ENCODE measurements at regions not wholly inside any gene's neighbourhood (a gene's known extent, or its start where the extent isn't known, plus 50 kb on each side); places are given as distances from the start of the nearest gene placed in this dataset.
"Not testable (repeated sequence)": the region's sequence is repeated elsewhere in the genome, so short reads cannot be mapped to it uniquely, and the experiment has no call there.

GRCh38 chr7:15848901-15849300, 162.4 kb upstream of the MEOX2 start:
- DNase-seq, result no peak

- no peak for DNase-seq
These were observed 161.9 kb upstream of the MEOX2 start for GRCh38 chr7:15848362-15848761.

DNA sequence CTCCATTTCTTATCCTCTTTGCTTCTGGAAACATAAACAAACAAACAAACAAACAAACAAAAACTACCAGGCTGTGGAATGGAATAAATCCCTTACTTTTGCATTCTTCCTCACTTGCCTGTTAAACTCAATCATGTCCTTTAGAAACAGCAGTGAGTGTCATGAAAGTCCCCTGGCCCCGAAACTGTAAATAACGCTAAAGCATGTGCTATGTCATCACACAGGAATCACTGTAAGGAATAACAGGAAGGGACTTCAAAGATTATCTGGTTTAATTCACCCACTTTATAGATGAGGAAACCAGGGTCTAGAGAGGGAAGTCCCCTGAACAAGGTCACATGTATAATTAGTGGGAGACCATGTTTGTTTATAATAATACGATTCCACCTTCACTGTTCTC, 159.4 kb upstream of the MEOX2 start:
- no peak for DNase-seq

DNA sequence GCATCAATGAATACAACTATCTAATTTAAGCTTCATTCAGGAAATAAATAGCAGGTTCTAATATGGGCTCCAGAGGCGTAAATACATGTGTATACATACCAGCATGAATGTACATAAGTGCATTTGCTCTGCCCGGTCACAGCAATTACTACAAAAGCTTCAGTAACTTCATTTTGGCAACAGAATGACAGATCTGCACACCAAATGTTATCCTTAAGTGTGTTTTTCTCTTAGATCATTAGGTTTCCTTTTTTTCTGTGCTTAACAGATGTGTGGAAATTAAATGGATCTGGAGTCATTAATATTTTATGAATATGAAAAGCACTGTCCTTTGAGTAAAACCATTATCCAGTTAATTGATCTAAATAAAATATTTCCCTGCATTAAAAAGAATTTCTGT, 159.0 kb upstream of the MEOX2 start:
- DNase-seq, result no peak

GRCh38 chr7:15839416-15840100, 153.1 kb upstream of the MEOX2 start:
- DNase-seq, result no peak

GRCh38 chr7:15838265-15838664, 151.8 kb upstream of the MEOX2 start:
- DNase-seq, result no peak

- DNase-seq, result no peak
These were observed 150.9 kb upstream of the MEOX2 start for GRCh38 chr7:15837306-15837950.

DNA sequence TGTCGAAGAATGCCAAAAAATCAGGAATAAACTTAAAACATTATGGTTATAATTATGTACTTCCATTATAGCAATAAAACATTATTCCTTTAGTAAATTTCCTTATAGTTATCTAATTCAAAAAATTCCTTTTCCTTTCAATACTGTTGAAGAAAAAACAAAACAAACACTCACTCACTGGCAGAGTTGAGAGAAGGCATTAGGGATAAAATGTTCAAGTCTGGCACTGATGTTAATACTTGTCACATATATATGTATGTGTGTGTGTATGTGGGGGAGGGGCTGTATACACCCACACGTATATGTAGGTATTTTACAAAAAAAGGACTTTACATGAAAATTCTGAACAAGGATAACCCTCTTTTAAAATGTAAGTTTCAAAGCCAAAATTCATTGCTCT, 150.2 kb upstream of the MEOX2 start:
- DNase-seq, result no peak

- no peak for DNase-seq
These were observed 149.6 kb upstream of the MEOX2 start for GRCh38 chr7:15836041-15836440.

DNA sequence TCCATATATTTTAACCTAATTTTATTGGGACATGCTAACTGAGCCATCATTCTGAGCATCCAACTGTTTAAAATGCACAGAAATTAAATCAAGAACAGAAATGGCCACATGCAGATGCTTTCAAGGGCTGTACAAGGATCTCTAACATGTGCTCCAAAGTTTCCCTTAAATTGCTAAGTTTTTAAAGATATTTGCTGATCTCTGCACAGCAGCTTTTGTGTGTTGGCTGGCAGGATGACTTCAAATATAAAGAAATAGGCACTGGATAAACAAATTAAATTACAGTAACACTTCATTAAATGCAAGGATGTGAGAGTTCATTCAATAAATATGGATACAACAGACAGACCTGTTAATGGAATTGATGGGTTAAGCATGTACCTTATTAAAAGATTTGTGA, 148.0 kb upstream of the MEOX2 start:
- DNase-seq, result no peak

- no peak for DNase-seq
These were observed 146.5 kb upstream of the MEOX2 start for GRCh38 chr7:15832996-15833395.

DNA sequence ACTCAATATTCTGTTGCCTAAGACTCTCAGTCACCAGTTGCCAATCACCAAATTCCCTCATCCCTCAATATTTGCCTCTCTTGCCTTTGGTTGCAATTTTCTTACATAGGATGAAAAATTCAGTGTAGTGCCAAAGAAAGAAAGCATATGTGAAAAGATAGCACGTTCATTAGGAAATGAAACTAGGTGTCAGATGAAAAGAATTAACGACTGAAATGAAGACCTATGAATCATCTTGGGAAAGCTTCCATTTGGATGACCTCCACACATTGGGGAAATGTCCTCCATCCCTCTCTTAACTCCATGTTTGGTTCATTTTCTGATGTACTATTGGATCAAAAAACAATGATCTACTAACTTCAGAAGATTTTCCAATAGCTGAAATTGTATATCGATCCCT, 145.1 kb upstream of the MEOX2 start:
- DNase-seq, result no peak

- no peak for DNase-seq
These were observed 143.2 kb upstream of the MEOX2 start for GRCh38 chr7:15829691-15830090.

DNA sequence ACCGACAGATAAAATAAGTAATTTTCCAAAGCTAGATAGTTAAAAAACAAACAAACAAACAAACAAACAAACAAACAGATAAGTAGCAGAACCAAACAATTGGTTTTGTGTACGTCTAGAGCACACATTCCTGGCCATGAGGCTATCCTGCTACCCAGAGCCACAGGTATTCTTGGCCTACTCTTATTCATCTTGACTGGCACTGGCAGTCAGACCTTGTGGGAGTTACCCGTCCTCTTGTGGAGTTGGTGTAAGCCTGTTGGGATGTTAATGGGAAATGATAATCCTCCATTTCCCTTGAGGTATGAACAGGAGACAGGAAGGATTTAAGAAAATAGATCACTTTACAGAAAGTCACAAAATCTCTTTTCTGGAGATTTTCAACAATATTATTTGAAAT, 142.4 kb upstream of the MEOX2 start:
- DNase-seq, result no peak

DNA sequence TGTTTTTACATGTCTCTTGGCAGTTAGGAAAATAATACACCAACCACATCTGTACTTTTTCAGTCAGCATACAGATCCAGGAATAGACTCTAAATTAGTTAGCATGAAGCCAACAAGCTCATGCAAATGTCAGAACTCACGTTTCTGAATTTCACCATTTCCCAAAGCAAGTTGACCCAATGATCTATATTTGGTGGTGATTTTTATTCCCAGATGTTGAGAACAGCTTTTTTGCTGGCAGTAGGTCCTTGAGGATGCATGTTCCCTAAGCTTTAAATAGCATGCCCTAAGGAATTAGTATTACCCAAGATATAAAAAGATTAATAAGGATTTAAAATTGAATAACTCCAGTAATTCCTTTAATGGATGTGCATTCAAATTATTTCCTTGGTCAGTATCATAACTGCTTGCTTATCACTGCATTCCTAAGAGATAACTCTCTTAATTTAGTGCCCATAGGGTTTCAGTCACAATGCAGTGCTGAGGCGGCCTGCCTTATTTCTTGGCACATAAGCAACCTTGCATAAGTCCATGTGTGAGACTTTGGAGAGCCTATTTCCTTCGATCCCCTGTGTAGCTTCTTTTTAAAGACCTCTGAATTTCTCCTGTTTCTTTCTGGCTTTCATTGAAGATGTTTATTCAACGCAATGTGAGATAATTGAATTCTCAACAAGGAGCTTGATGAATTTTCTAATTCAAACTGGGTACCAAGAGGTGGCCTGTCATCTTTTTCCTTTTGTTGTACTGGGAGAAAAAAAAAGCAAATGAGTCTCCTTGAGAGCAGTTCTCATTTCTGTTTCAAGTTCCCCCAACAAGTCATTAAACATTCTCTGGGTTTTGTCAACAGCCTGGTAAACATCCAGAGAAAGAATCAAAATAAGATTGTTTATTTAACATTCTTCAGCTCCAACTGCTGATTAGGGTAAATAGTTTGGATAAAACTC, 135.3 kb upstream of the MEOX2 start:
- no peak for DNase-seq

DNA sequence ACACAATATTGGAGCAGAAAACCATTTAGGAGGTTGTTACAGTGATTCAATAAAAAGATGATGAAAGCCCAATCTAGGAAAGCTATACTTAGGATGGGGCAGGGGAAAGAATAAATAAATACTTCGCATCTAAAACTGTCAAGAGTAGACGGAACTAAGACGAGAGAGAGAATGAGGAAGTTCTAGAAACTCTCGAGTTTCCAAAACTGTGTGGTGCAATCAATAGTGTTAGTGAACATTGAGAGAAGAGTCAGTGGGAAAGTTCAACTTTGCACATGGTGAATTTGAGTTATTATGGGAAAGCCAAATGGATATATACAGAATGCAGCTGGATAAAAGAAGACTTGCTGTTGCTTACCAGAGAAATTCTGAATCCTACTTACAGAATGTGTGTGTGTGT, 133.8 kb upstream of the MEOX2 start:
- DNase-seq, result no peak

DNA sequence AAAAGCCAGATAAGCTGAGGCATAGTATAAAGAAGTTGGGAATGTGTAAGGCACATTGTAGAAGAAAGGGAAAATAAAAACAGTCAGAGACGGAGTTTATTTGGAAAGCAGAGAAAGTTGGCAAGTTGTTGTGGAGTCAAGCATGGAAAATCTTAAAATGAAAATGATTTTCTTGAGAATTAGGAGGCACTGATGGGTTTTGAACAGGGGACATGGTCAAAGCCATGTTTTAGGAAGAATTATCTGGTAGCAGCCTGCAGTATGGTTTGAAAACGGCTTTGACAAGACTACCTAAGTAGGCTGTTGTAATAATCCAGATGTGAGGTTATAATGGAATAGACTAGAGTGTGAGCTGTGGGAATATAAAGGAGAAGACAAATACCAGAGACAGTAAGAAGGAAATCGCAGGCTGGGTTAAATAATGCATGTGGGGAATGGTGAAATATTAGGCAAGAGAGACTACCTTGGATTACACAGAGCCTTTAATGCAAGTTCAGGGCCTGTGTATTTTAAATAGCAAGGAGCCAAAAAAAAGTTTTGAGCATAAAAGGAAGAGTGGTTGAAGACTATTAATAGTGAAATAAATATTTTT, 130.4 kb upstream of the MEOX2 start:
- no peak for DNase-seq

GRCh38 chr7:15813448-15813847, 127.0 kb upstream of the MEOX2 start:
- DNase-seq, result no peak

DNA sequence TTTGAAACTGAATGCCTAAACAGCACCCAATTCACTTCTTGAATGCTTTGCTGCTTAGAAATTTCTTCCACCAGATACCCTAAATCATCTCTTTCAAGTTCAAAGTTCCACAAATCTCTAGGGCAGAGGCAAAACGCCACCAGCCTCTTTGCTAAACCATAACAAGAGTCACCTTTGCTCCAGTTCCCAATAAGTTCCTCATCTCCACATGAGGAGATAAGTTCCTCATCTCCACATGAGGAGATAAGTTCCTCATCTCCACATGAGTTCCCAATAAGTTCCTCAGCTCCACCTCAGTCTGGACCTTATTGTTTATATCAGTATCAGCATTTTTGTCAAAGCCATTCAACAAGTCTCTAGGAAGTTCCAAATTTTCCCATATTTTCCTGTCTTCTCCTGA, 123.9 kb upstream of the MEOX2 start:
- DNase-seq, result not testable (repeated sequence)

DNA sequence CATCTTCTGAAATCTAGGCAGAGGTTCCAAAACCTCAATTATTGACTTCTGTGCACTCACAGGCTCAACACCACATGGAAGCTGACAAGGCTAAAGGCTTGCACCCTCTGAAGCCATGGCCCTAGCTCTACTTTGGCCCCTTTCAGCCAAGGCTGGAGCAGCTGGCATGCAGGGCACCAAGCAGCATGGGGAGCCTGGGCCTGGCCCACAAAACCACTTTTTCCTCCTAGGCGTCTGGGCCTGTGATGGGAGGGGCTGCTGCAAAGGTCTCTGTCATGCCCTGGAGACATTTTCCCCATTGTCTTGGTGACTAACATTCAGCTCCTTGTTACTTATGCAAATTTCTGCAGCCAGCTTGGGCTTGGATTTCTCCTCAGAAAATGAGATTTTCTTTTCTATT, 123.5 kb upstream of the MEOX2 start:
- not testable (repeated sequence) for DNase-seq

- DNase-seq, result no peak
These were observed 119.4 kb upstream of the MEOX2 start for GRCh38 chr7:15805891-15806290.

DNA sequence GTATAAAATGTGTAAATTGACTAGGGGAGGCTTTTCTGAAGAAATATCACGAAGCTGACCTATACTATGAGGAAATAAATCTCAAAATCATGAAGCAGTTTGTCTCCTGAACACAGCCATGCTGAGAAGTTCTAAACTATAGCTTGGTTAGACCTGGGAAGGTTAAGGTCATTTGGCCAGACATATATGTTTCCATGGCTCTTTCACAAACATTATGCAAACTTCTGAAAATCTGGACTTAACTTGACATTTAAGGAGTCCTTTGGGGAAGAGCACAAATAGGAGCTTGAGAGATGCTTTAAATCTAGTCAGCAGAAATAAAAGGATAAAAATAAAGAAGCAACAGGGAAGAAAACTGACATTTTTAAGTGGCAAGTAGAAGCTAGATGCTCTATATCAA, 115.9 kb upstream of the MEOX2 start:
- DNase-seq, result no peak

DNA sequence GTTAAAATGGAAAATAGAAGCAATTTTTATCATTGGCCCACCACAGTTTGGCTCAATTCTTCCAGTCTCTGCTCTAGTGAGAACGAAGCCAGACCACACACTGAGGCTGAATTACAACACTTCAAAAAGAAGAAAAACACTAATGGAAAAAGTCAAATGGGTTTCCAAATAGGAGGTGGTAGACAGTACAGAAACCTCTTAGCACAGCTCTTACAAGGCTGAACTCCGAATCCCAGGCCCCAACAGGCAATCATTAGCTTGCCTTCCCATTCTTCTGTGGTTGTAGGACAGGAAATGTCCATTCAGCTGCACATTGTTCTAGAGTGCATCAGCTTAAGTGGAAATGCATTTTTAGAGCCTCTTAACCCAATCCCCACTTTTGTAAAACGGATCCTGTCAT, 115.1 kb upstream of the MEOX2 start:
- no peak for DNase-seq

DNA sequence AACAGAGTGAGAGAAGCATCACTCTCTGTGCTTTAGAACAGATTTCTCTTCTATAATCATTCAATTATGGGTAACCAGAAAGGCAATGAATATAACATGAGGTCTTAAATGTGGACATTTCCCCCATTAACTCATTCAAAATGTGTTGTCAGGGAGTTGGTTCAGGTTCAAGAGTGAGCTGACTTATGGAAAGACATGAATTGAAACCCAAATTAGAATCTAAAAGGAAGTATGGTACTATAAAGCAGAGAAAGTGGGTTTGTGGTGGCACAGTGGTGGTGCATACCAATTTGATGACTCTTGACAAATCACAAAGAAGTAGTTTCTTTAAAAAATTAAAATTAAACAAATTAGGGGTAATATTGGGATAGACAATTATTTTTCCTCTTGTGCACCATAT, 114.6 kb upstream of the MEOX2 start:
- DNase-seq, result no peak
